WTC11 (cell line): ENCODE measurements at regions not wholly inside any gene's neighbourhood (a gene's known extent, or its start where the extent isn't known, plus 50 kb on each side); places are given as distances from the start of the nearest gene placed in this dataset.

ENCODE experiments used
- NFATC4 ChIP-seq: fragments of 250-450 bp; sonication (Bioruptor Pico); IDR thresholded peaks from 2 replicates; pipeline ENCODE4 v1.9.0; 2021; ENCODE audit warnings: mild to moderate bottlenecking
- TF ChIP-seq, protein P1 (sequence below): sonication (generic); formaldehyde crosslinking; IDR thresholded peaks from 2 replicates; pipeline ENCODE4 v1.8.0; 2022; ENCODE audit warnings: mild to moderate bottlenecking, missing genetic modification reagents
- TF ChIP-seq, protein P2 (sequence below): sonication (generic); formaldehyde crosslinking; IDR thresholded peaks from 2 replicates; pipeline ENCODE4 v1.8.0; 2023; ENCODE audit warnings: missing genetic modification reagents, mild to moderate bottlenecking, borderline replicate concordance

DNA sequence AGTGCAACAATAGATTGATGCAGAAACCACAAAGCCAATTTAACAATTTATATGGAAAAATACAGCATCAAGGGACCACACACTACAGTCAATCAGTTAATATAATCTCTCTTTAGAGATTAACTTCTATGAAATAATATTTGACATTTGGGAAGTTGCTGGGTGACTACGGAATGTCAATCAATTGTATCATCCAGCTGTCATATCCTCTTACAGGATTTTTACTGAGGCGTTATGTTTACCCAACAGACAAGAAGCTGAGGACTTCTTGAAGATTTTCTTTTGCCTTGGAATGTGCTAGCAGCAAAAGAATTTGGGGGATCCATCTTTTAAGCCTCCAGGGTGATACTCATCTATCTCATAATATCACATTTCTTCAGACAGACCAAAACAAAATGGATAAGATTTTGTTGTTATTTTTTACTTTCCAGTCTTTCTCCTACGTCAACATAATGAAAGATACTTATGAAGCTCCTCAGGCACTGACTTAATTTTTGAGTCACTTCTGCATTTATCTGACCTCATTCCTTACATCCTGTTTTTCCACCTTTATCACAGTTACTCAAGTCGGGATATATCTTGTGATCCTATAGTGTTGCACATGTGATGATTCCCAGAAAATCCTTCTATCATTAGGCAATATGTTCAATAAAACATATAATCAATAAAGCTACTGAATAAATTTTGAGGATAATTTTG lies 227.2 kb upstream of the SPHKAP start:
- TF ChIP-seq NFATC4 = no peak
- TF ChIP-seq, protein P1, sequence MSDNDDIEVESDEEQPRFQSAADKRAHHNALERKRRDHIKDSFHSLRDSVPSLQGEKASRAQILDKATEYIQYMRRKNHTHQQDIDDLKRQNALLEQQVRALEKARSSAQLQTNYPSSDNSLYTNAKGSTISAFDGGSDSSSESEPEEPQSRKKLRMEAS (CRISPR knock-in tag) = no peak
- TF ChIP-seq, protein P2, sequence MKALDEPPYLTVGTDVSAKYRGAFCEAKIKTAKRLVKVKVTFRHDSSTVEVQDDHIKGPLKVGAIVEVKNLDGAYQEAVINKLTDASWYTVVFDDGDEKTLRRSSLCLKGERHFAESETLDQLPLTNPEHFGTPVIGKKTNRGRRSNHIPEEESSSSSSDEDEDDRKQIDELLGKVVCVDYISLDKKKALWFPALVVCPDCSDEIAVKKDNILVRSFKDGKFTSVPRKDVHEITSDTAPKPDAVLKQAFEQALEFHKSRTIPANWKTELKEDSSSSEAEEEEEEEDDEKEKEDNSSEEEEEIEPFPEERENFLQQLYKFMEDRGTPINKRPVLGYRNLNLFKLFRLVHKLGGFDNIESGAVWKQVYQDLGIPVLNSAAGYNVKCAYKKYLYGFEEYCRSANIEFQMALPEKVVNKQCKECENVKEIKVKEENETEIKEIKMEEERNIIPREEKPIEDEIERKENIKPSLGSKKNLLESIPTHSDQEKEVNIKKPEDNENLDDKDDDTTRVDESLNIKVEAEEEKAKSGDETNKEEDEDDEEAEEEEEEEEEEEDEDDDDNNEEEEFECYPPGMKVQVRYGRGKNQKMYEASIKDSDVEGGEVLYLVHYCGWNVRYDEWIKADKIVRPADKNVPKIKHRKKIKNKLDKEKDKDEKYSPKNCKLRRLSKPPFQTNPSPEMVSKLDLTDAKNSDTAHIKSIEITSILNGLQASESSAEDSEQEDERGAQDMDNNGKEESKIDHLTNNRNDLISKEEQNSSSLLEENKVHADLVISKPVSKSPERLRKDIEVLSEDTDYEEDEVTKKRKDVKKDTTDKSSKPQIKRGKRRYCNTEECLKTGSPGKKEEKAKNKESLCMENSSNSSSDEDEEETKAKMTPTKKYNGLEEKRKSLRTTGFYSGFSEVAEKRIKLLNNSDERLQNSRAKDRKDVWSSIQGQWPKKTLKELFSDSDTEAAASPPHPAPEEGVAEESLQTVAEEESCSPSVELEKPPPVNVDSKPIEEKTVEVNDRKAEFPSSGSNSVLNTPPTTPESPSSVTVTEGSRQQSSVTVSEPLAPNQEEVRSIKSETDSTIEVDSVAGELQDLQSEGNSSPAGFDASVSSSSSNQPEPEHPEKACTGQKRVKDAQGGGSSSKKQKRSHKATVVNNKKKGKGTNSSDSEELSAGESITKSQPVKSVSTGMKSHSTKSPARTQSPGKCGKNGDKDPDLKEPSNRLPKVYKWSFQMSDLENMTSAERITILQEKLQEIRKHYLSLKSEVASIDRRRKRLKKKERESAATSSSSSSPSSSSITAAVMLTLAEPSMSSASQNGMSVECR (CRISPR knock-in tag) = no peak
